ENCODE measurements at regions not wholly inside any gene's neighbourhood (a gene's known extent, or its start where the extent isn't known, plus 50 kb on each side); places are given as distances from the start of the nearest gene placed in this dataset.

GRCh38 chr12:43090981-43091380 is 461.0 kb downstream of the ADAMTS20 start:
- TF ChIP-seq CTCF (IDR thresholded peaks at IDR 0.05) (no peak), POLR2A (IDR thresholded peaks at IDR 0.05) (no peak)
